ENCODE measurements at regions not wholly inside any gene's neighbourhood (a gene's known extent, or its start where the extent isn't known, plus 50 kb on each side); places are given as distances from the start of the nearest gene placed in this dataset.

DNA sequence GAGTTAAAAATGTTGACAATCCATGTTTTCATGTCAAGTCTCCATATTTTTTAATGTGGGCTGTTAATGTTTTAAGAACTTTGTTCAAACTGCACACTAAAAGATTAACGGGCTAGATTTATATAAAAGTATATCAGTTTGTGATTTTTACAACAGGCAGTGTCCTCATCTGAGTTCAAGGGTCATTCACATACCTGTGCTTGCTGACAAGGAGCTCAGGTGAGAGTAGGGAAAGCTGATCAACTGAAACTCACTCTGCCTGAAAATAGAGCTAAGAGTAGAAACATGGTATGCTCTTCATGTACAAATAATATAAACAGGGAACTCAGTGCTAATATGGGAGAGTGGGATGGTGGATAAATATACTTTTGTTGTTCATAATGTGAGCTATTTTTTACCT, 102.3 kb upstream of the DKK2 start:
- no peak overlapping the region for H3K27ac ChIP-seq (ENCODE audit: low read depth, low read length)
- H3K27me3 ChIP-seq (ENCODE audit: control insufficient read depth, insufficient read depth, low read length), result no peaks in the 10 kb centered on the region
- no peaks in the 10 kb centered on the region for H3K36me3 ChIP-seq (ENCODE audit: control insufficient read depth, insufficient read depth, low read length)

DNA sequence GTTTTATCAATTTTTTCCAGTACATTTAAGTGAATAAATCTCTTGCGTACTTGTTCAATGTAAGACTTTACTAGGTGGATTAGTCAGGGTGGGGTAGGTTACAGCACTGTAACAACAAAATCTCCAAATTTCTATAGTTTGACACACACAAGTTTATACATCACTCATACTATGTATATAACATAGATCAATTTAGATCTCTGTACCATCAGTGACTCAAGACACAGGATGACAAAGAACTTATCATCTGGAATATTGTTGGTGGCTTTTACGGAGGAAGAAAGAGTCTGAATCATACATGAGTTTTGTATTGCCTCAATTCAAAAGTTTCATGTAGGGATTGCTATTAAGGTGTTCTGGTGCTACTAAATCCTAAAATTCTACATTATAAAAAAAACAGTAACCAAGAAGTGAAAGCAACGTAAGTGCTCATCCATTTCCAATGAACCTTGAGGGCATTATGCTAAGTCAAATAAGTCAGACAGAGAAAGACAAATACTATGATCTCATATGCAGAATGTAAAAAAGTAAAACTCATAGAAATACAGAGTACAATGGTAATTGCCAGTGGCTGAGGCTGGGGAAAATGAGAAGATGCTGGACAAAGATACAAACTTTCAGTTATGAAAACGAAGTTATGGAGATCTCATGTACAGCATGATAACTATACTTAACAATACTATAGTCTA, 98.0 kb upstream of the DKK2 start:
- no peaks in the 10 kb centered on the region for H3K9me3 ChIP-seq (ENCODE audit: control insufficient read depth, insufficient read depth, low read length)
- H3K4me1 ChIP-seq (ENCODE audit: control insufficient read depth, insufficient read depth, low read length), result 0 out of 2 replicates have a peak, but pooled peaks cover 3% of the 10 kb centered on the region

More for the DNA sequence above, 102.3 kb upstream of the DKK2 start:
- Histone ChIP-seq H3K9me3 (ENCODE audit: control insufficient read depth, insufficient read depth, low read length) (no peaks in the 10 kb centered on the region), H3K9ac (ENCODE audit: low read depth, low read length) (no peak overlapping the region), H3K4me1 (ENCODE audit: control insufficient read depth, insufficient read depth, low read length) (no peaks in the 10 kb centered on the region), H3K4me3 (ENCODE audit: low read depth, low read length) (no peak overlapping the region)

DNA sequence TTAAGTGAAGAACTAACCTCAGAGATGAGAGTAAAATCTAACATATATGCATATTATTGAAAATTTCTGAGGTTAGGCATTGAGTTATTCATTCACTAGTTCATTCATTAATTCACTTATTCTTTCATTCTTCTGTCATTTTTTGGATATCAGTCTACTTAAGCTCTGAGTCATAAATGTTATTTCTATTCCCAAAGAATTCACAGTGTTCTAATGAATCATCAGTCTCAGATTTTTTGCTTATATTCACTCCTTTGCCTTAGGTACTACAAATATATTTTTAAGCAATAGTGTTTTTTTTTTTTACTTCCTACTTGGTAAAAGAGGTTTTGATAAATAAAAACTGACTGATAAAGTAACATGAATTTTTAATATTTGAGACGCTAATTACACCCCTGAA, 95.2 kb upstream of the DKK2 start:
- H3K9ac ChIP-seq (ENCODE audit: low read depth, low read length), result no peak overlapping the region
- no peak overlapping the region for H3K4me3 ChIP-seq (ENCODE audit: low read depth, low read length)
- H3K27ac ChIP-seq (ENCODE audit: low read depth, low read length), result no peak overlapping the region
- H3K4me1 ChIP-seq (ENCODE audit: control insufficient read depth, insufficient read depth, low read length), result 0 out of 2 replicates have a peak, but pooled peaks cover 3% of the 10 kb centered on the region
- no peaks in the 10 kb centered on the region for H3K9me3 ChIP-seq (ENCODE audit: control insufficient read depth, insufficient read depth, low read length)
- no peaks in the 10 kb centered on the region for H3K27me3 ChIP-seq (ENCODE audit: control insufficient read depth, insufficient read depth, low read length)
- H3K36me3 ChIP-seq (ENCODE audit: control insufficient read depth, insufficient read depth, low read length), result no peaks in the 10 kb centered on the region

More for the DNA sequence above, 98.0 kb upstream of the DKK2 start:
- no peak overlapping the region for H3K4me3 ChIP-seq (ENCODE audit: low read depth, low read length)
- H3K27ac ChIP-seq (ENCODE audit: low read depth, low read length), result no peak overlapping the region
- no peaks in the 10 kb centered on the region for H3K36me3 ChIP-seq (ENCODE audit: control insufficient read depth, insufficient read depth, low read length)
- no peak overlapping the region for H3K9ac ChIP-seq (ENCODE audit: low read depth, low read length)
- H3K27me3 ChIP-seq (ENCODE audit: control insufficient read depth, insufficient read depth, low read length), result no peaks in the 10 kb centered on the region

DNA sequence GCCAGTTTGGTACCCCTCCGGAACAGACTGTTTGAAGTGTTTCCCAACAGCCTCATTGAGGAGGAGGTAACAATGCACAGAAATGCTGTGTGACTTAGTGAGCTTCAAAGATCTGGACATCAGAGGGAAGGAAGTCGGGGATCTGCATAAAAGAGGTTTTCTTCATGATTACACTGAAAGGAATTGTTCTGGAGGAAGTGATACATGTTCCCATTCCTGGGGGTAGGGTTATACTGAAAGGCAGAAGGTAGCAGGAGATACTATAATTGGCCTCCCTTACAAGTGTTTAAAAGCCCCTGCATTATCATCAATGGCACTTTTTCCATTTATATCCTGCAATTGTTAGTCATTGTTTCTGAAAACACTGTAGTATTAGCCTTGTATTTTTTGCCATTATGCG, 94.0 kb upstream of the DKK2 start:
- Histone ChIP-seq H3K27ac (ENCODE audit: low read depth, low read length) (no peak overlapping the region), H3K36me3 (ENCODE audit: control insufficient read depth, insufficient read depth, low read length) (no peaks in the 10 kb centered on the region), H3K4me3 (ENCODE audit: low read depth, low read length) (no peak overlapping the region), H3K27me3 (ENCODE audit: control insufficient read depth, insufficient read depth, low read length) (no peaks in the 10 kb centered on the region), H3K4me1 (ENCODE audit: control insufficient read depth, insufficient read depth, low read length) (0 out of 2 replicates have a peak, but pooled peaks cover 3% of the 10 kb centered on the region), H3K9me3 (ENCODE audit: control insufficient read depth, insufficient read depth, low read length) (no peaks in the 10 kb centered on the region), H3K9ac (ENCODE audit: low read depth, low read length) (no peak overlapping the region)

DNA sequence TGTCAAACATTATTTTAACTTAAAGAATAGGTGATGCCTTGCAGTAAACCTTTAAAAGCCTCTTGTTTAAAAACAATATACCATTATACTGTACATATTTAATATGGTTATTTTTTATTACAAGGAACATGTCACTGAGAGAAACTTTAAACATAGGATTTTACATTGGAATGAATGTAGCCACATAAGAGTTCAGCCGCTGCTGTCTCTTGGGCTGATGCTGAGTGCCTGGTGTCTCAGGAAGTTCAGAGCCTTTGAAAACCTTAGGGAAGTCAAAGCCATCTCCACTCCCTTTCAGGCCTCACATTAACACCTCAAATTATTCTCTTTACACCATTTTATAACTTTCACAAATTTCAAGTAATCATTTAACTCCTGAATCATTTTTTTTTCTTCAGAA, 93.5 kb upstream of the DKK2 start:
- H3K27ac ChIP-seq (ENCODE audit: low read depth, low read length), result no peak overlapping the region

DNA sequence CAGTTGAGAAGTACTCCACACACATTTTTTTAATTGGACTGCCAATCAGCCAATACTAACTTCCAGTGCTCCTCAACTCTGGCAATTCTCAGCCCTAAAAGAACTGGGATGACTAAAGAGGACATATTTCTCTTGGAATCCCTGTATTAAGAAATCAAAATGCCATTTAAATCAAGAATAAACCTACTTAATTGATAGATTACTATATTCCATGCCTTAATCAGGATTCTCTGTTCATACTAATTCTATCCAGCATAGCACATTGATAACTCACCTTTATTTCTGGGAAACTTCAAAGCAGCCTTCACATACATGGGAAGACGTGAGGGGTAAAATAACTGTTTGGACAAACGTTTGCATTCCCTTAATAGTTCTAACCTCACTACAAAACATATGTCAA, 93.0 kb upstream of the DKK2 start:
- no peaks in the 10 kb centered on the region for H3K9me3 ChIP-seq (ENCODE audit: control insufficient read depth, insufficient read depth, low read length)
- H3K4me3 ChIP-seq (ENCODE audit: low read depth, low read length), result no peak overlapping the region
- H3K4me1 ChIP-seq (ENCODE audit: control insufficient read depth, insufficient read depth, low read length), result 0 out of 2 replicates have a peak, but pooled peaks cover 3% of the 10 kb centered on the region
- no peaks in the 10 kb centered on the region for H3K27me3 ChIP-seq (ENCODE audit: control insufficient read depth, insufficient read depth, low read length)
- no peaks in the 10 kb centered on the region for H3K36me3 ChIP-seq (ENCODE audit: control insufficient read depth, insufficient read depth, low read length)
- no peak overlapping the region for H3K27ac ChIP-seq (ENCODE audit: low read depth, low read length)
- no peak overlapping the region for H3K9ac ChIP-seq (ENCODE audit: low read depth, low read length)

More for the DNA sequence above, 93.5 kb upstream of the DKK2 start:
- Histone ChIP-seq H3K9me3 (ENCODE audit: control insufficient read depth, insufficient read depth, low read length) (no peaks in the 10 kb centered on the region), H3K4me3 (ENCODE audit: low read depth, low read length) (no peak overlapping the region), H3K36me3 (ENCODE audit: control insufficient read depth, insufficient read depth, low read length) (no peaks in the 10 kb centered on the region), H3K9ac (ENCODE audit: low read depth, low read length) (no peak overlapping the region), H3K27me3 (ENCODE audit: control insufficient read depth, insufficient read depth, low read length) (no peaks in the 10 kb centered on the region), H3K4me1 (ENCODE audit: control insufficient read depth, insufficient read depth, low read length) (0 out of 2 replicates have a peak, but pooled peaks cover 3% of the 10 kb centered on the region)

DNA sequence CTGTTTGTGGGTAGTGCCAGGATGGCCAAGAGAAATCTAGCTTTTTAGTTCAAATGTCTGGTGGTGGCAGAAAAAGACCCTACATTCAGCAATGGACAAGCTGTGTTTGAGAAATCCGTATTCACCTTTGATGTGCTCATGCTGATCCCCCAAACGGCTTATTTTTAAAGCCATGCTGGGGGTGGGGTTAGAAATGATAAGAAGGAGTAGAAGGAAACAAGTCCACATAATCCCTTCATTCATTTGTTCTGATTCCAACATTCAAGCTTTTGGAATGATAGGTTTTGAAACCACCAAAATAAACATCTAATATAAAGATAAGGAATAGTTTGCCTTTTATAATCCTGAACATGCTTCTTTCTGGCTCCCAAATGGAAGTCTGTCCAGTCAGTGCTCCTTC, 92.0 kb upstream of the DKK2 start:
- H3K27me3 ChIP-seq (ENCODE audit: control insufficient read depth, insufficient read depth, low read length), result no peaks in the 10 kb centered on the region
- H3K4me3 ChIP-seq (ENCODE audit: low read depth, low read length), result no peak overlapping the region
- H3K36me3 ChIP-seq (ENCODE audit: control insufficient read depth, insufficient read depth, low read length), result no peaks in the 10 kb centered on the region
- H3K4me1 ChIP-seq (ENCODE audit: control insufficient read depth, insufficient read depth, low read length), result 0 out of 2 replicates have a peak, but pooled peaks cover 3% of the 10 kb centered on the region
- no peak overlapping the region for H3K9ac ChIP-seq (ENCODE audit: low read depth, low read length)
- H3K9me3 ChIP-seq (ENCODE audit: control insufficient read depth, insufficient read depth, low read length), result no peaks in the 10 kb centered on the region
- no peak overlapping the region for H3K27ac ChIP-seq (ENCODE audit: low read depth, low read length)

DNA sequence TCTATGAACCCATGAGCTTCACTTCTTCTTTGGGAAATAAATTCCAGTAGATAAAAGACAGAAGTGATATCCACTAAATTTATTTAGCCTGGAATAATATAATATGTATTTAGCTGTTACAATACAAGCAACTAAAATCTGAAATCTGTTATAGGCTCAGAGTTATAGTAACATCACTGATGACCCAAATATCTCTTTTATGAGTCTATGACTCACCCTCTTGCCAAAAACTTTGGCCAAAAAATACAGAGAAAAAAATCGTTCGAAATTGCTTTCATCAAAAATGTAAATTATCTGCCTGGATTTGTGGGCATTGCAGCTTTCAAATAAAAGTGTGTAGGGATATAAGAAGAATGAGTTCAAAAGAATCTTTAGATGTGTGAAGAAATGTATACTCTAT, 89.4 kb upstream of the DKK2 start:
- Histone ChIP-seq H3K4me1 (ENCODE audit: control insufficient read depth, insufficient read depth, low read length) (peaks cover 11% of the 10 kb centered on the region), H3K9ac (ENCODE audit: low read depth, low read length) (no peak overlapping the region), H3K4me3 (ENCODE audit: low read depth, low read length) (no peak overlapping the region), H3K36me3 (ENCODE audit: control insufficient read depth, insufficient read depth, low read length) (no peaks in the 10 kb centered on the region), H3K27me3 (ENCODE audit: control insufficient read depth, insufficient read depth, low read length) (no peaks in the 10 kb centered on the region), H3K9me3 (ENCODE audit: control insufficient read depth, insufficient read depth, low read length) (no peaks in the 10 kb centered on the region), H3K27ac (ENCODE audit: low read depth, low read length) (no peak overlapping the region)

DNA sequence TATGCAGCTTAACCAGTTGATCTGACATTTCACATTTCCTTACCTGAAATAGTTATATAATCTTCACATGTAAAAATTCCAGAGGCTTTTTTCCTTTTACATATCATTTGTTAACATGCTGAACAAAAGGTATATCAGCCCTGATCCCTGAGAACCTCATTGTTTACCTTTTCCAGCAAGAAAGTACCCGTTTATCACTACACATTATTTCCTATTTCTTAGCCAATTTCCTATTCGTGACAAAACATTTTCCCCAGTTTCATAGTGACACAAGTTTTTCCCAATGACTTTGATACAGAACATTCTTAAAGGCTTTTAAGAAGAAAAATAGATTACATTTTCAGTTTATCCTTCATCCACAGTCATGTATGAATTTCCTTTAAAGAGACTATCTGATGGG, 86.6 kb upstream of the DKK2 start:
- Histone ChIP-seq H3K9ac (ENCODE audit: low read depth, low read length) (no peak overlapping the region), H3K4me3 (ENCODE audit: low read depth, low read length) (no peak overlapping the region), H3K36me3 (ENCODE audit: control insufficient read depth, insufficient read depth, low read length) (no peaks in the 10 kb centered on the region), H3K27ac (ENCODE audit: low read depth, low read length) (no peak overlapping the region), H3K4me1 (ENCODE audit: control insufficient read depth, insufficient read depth, low read length) (peaks cover 11% of the 10 kb centered on the region), H3K9me3 (ENCODE audit: control insufficient read depth, insufficient read depth, low read length) (no peaks in the 10 kb centered on the region), H3K27me3 (ENCODE audit: control insufficient read depth, insufficient read depth, low read length) (no peaks in the 10 kb centered on the region)

DNA sequence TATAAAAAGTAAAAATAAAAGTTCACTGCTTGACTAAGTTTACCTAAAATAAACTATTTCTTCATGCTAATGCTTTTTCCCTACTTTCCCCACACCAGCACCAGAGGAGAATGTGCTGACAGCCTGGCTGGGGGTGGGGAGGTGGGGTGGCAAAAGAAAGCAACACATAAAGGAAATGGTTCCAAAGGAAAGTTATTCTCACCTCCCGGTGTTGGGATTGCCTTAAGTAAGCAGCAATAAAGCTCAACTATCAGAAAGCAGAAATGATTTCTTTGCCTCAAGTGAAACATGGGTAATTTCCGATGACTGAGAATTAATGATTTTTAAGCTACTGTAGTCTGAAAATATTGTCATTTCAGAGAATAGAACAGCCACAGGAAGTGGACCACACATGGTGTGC, 84.5 kb upstream of the DKK2 start:
- Histone ChIP-seq H3K27me3 (ENCODE audit: control insufficient read depth, insufficient read depth, low read length) (no peaks in the 10 kb centered on the region), H3K36me3 (ENCODE audit: control insufficient read depth, insufficient read depth, low read length) (no peaks in the 10 kb centered on the region), H3K4me3 (ENCODE audit: low read depth, low read length) (no peak overlapping the region), H3K27ac (ENCODE audit: low read depth, low read length) (no peak overlapping the region), H3K9me3 (ENCODE audit: control insufficient read depth, insufficient read depth, low read length) (no peaks in the 10 kb centered on the region), H3K4me1 (ENCODE audit: control insufficient read depth, insufficient read depth, low read length) (peaks cover 11% of the 10 kb centered on the region), H3K9ac (ENCODE audit: low read depth, low read length) (no peak overlapping the region)

DNA sequence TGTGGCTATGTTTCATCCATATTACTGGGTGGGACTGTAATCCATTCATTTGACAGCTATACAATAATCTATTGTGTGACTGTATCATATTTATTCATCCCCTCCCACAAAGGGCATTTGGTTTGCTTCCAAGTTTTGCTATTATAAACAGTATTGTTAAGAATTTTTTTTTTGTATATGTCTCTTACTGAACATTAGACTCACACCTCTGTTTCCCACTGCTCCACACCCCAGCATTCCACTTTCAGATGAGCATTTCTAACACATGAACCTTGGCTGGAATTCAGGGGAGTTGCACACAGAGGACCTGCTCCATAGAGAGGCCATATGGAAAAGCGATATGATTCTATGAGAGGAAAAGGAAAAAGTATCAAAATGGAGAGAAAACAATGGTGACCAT, 81.6 kb upstream of the DKK2 start:
- Histone ChIP-seq H3K27me3 (ENCODE audit: control insufficient read depth, insufficient read depth, low read length) (no peaks in the 10 kb centered on the region), H3K4me1 (ENCODE audit: control insufficient read depth, insufficient read depth, low read length) (peaks cover 11% of the 10 kb centered on the region), H3K4me3 (ENCODE audit: low read depth, low read length) (no peak overlapping the region), H3K9me3 (ENCODE audit: control insufficient read depth, insufficient read depth, low read length) (no peaks in the 10 kb centered on the region), H3K9ac (ENCODE audit: low read depth, low read length) (no peak overlapping the region), H3K27ac (ENCODE audit: low read depth, low read length) (no peak overlapping the region), H3K36me3 (ENCODE audit: control insufficient read depth, insufficient read depth, low read length) (no peaks in the 10 kb centered on the region)

All from HUES48 (cell line).